ENCODE measurements at regions not wholly inside any gene's neighbourhood (a gene's known extent, or its start where the extent isn't known, plus 50 kb on each side); places are given as distances from the start of the nearest gene placed in this dataset.
"Not testable (repeated sequence)": the region's sequence is repeated elsewhere in the genome, so short reads cannot be mapped to it uniquely, and the experiment has no call there.

DNA sequence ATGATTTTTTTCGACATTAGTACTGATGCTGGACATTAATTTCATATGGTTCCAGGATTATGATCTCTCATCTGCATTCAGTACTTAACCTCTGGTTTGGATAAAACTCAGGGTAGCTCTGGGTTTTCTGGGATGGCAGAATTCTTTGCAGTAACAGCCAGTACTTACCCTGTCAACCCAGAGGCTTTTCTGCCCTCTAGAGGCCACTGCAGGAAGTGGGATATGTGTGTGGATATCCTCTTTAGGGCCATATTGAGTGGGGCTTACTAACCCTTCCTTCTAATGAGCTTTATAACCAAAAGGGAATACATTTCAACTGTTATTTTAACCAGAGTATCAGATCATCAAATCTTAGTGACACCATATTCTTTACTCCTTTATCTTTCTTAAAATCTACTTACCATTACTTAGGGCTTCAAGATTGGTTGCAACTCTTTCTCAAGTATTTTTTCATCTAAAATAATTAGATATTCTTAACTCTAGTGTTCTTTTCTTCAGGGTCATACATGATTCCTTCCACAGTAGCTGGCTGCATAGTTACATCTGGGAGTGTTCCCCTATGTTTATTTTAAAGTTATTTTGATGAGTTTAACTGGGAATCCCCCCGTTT lies 488.0 kb upstream of the STXBP6 start:
- no peak for DNase-seq

DNA sequence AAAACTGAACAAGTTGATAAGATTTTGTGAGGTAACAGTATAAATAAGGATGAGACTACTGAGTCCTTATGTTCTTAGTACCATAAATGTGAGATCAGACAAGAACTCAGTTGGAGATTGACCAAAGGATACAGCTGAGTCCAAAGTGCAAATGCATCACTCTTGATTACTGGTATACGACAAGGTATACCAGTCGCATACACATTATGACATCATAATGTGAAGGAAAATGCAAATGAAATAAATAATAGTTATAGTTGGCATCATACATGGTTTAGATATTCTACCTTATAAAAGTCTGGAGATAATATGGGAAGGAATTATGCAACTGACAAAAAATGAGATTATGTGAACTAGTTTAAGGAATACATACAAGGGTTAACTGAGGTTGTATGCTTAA lies 476.3 kb upstream of the STXBP6 start:
- no peak for DNase-seq

DNA sequence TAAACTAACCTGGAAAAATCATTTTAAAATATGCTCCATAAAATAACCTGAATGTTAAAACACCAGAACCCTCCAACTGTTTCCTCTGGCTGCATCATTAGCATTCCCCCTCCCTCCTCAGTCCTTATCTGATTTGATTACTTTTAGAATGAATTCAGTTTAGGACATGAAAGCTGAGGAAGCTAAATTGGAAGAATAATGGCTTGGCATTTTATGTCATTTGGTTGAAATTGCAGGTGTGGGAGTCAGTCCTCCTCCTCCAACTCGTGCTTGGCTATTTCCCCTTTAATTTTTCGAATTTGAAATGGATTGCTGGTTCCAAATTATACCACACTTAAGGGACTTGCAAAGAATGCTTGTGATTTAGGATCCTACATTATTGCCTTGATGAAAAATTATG lies 473.0 kb upstream of the STXBP6 start:
- DNase-seq, result no peak

DNA sequence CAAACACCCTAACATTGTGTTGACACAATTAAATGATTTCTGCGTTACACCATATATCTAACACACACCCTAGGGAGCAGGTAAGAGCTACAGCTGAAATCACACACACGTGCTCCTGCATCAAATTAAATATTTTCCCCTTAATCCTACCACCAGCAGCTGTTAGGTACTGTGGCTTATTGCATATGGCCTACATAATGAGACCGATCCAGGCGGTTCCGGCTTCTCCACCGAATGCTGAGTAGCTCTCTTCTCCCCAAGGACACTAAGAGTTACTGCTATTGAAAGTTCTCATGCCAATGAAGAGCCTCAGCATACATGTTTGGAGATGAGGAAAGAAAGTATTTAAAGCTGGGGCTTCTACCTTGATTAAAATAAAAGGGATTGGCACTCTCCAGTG lies 472.2 kb upstream of the STXBP6 start:
- DNase-seq, result no peak

DNA sequence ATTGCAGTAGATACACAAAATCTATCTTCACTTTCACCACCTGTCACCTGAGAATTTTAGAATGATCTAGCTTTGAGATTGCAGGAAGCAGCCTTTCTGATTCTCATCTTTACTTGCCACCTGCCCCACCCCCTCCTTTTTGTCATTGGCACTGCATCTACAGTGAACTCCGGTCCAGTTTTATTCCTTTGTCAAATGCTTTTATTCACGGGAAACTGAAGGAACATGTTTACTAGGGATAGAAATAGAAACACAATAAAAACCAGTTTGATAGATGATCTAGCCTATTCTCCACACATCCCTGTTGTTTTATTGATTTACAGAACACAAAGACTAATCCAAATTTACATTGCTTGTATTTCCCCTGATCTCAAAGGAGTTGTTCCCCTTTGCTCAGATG lies 471.7 kb upstream of the STXBP6 start:
- no peak for DNase-seq

DNA sequence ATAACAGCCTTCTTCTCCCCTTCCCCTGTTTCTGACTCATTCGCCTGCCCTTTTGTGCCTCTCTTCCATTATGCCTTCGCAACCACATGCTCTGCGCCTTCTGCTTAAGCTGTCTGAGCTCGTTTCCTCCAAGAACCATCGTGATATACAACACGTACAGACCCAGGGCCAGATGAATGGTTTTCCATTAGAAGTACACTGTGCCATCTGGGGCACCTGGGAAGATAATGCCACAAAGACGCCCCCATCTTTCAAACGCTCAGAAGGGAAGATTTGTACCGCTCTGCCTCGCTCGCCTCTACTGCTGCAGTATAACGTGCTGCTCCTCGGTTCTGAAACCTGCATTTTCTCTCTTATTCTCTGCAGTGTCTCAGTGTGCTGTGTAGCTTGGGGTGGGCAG lies 470.9 kb upstream of the STXBP6 start:
- no peak for DNase-seq

DNA sequence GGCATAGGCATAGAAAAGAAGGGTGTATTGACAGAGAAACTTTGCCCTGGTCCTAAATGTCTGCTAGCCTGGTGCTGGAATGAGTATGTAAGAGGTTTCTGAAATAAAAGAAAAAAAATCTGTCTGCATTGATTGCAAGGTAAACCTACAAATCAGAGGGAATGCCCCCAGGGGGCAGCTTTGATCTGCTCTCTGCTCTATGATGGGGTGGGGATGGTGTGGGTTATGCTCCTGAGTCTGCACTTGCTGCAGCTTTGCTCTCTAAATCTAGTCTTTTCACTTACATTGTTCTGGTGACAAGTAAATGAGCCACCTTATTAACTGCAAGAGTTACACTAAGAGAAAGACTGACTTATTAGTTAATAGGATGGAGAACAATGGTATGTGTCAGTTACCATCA lies 468.4 kb upstream of the STXBP6 start:
- DNase-seq, result no peak

DNA sequence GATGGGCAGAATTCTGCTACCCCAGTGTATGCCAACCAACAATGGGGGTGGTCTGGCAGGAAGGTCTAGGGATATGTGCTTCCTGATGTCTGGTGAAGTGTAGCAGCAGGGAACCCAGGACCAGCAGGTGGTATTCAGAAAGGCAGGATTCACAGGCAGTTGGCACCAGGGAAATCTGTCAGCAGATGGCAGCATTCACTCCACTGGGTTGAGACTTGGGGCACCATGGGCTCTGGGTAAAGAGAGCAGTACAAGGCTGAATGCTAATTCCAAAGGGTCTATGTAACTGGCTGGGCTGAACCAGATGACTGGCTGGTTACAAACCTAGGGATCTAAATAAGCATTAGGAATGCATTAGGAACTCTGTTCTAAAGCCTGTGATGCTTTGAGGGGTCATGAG lies 466.9 kb upstream of the STXBP6 start:
- no peak for DNase-seq

DNA sequence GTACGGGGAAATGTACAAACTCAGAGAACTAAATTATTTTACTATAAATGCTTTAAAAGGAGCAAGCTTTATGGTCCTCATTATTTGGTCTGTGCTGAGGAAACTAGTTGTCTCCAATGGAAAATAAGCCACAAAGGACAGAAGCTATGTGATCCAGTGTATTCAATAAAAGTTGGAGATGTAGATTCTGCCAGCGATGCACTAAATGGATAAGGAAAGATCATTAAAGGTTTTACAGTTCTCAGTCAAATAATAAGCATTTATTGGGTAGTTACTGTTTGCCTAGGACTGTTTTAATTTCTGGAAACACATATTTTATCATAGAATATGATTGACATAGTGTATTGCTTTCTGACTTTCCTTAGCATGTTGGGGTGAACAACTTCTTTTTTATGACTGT lies 458.9 kb upstream of the STXBP6 start:
- DNase-seq, result no peak

DNA sequence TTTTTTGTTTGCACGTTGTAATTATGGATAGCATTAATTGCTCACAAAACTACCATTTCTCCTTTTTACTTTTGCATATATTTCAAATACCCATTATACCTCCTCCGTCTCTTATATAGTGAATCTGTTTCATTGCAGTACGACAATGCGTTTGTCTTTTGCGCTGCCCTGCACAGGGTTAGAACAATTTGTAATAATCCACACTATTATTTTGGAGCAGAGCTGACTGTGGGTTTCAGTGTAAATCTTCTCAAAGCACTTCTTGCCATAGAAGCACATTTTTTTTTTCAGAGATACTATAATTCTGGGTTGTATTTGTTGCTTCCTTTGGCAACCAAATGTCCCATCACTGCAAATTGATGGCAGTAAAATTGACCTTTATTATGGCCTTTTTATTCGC lies 451.8 kb upstream of the STXBP6 start:
- no peak for DNase-seq

DNA sequence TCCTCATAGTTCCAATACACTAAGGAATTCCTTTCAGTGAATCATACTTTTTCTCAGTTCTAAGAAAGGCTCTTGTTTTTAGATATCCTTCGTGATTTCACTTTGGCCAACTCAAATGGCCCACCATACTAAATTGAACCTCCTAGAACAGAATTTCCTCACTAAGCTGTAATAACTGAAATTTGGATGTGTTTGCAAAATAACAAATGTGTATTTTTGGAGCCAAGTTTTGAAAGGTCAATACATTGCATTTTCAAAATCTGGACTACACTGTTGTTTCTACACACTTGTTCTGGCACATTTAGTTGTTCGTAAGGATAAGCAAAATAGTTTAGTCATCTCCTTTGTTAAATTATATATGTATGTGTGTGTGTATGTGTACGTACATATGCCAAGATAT lies 439.0 kb upstream of the STXBP6 start:
- no peak for DNase-seq

DNA sequence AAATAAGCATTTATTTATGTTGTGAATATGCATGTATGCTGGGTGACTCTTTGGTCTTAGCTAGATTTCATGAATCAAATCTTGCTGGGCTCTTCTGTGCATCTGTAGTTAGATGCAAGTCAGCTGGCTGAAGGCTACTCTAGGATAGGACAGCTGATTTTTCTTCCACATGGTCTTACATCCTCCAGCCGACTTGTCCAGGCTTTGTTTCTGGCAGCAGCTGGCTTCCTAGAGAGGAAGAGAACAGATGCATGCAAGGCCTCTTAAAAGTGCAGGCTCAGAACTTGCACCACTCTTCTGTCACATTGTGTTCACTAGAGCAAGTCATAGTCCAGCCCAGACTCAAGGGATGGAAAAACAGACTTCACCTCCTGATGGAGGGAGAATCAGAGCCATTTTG lies 435.4 kb upstream of the STXBP6 start:
- DNase-seq, result no peak

DNA sequence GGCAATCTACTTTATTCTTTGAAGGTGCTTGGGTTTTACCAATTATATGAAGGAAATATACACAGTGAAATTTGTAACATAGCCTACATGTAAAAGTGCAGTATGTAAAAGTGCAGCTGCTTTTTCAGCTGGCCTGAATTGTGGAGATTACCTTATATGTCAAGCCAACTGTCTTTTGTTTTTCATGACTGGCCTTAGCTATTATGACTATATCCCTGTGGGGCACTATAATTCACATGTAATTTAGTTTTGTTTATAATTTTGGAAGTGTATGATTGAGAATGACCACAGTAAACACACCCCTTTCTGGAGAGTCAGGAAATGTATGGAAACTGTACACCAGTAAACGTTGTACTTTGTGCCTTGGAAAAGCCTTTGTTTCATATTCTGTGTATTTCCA lies 435.0 kb upstream of the STXBP6 start:
- no peak for DNase-seq

DNA sequence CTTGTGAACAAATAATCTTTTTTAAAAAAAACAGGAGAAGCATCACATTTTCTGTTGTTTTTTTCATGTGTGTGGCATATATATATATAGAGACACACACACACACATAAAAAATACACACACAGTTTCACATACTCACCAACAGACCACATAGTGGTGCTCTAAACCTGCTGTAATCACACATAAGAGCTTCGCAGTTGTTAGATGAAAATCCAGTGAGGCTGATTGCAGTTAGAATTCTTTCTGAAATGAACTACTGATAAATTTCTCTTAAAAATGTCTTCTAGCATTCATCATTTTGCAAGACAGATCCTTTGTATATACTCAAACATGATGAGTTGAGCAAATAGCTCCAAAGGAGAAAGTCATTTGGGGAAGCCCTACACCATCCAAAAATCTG lies 434.3 kb upstream of the STXBP6 start:
- DNase-seq, result no peak

DNA sequence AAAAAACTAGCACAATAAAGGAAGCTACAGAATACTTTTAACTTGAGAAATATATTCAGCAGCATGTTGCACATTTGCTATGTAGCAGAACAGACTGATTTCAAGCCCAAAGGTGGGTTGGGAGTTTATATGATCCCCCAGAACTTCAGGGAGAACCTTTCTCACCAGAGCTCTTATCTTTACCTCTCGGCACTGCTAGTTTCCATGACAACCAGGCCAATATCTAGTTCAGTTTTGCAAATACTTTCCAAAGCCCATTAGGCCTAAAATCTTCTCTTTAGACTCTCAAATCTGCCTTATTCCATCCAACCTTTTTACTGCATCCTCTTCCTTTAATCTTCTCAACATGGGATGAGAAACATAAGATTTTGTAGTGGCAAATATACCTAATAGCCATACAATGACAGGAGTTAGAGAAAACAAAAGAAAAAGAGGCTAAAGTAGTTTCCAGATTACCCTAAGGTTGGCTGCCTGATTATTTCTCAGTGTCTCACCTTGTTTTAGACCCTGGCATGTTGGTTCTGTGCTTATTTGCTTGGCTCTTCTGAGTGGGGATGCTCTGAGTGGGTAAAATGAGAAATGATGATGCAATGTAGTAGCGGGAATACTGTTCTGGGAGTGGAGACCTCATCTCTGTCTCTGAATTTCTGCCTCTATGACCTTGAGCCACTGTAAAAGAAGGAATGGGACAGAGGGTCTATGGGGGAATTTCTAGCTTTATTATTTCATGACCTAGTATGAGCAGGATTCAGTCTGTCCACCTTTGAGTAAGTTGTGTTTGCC lies 427.6 kb upstream of the STXBP6 start:
- DNase-seq, result no peak

DNA sequence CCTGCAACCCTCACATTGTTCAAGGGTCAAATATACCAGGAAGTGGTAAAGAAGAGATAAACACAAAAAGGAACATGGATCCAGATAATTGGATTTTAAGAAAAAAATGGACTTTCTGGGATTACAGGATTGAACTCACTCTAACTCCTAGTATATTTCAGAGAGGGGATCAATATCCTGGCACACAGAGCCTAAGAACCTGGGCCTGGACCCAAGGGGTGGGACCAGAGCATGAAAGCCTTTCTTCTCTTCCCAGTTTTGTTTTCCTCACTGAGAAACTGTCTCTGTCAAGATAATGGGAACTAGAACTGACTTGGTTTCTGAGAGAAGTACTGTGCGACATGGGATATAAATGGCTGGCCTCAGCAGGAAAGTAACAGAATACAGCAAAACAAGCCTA lies 422.8 kb upstream of the STXBP6 start:
- DNase-seq, result no peak

DNA sequence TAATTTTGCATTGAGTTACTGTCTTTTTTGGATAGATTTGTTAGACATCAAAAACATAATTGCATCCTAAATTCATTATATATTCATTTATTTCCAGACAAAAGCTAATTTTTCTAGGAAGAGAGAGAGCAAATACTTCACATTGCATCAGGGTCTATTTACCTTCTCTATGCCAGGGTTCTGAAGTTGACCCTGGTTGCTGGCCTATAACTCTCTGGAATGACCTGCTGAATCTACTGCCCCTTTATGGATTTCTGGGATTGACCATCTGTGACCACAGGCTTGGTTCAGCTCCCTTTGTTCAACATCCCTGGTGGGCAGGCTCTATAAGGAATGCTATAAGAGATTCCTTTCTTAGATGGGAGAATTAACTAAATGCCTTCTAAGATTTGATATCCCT lies 414.8 kb upstream of the STXBP6 start:
- DNase-seq, result no peak

DNA sequence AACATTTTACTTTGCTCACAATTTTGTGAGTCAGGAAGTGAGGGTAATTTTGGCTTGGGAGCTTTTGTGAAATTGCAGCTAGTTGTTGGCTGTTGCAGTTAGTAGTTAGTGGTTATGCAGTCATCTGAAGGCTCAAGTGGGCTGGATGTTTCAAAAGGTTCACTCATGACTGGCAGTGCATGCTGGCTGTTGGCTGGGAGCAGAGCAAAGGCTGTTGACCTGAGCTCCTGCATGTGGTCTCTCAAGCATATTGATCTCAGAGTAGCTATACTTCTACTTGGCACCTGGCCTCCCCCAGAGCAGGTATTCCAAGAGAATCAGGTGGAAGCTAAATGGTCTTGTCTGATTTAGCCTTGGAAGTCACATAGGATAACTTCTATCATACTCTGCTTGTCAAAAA lies 414.1 kb upstream of the STXBP6 start:
- DNase-seq, result no peak

DNA sequence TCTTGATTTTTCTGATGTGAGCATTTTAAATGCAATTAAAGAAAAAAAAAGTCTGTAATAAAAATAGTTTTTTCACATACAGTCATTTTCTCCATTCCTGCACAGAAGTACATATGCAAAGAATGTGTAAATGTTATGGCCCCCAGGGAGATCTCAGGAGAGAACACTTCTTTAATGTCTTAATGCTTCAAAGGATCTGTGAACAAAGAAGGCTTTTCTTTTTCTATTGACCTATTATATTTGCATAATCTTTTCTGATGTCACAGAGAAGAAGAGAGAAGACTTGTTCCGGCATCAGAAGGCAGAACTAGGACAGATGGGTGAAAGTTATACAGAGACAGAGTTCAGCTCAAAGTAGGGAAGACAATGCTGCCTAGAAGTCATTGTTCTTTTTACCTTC lies 413.5 kb upstream of the STXBP6 start:
- no peak for DNase-seq

DNA sequence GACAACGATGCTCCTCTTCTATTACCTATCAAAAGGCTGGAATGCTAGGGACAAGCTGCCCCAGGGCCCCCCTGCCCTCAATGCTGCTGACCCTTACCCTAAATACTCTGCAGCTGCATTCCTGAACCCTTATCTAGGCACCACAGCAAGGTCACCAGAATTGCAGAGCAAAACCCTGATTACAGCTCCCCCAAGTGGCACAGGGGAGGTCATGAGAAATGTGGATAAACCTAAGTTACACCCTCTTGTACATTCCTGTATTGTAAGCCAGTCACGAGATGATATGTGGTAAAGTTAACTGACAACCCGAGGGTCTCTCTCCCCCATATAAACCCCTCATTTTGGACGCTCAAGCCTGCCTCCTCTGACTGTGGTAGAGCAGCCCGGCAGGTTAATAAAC lies 411.8 kb upstream of the STXBP6 start:
- no peak for DNase-seq

DNA sequence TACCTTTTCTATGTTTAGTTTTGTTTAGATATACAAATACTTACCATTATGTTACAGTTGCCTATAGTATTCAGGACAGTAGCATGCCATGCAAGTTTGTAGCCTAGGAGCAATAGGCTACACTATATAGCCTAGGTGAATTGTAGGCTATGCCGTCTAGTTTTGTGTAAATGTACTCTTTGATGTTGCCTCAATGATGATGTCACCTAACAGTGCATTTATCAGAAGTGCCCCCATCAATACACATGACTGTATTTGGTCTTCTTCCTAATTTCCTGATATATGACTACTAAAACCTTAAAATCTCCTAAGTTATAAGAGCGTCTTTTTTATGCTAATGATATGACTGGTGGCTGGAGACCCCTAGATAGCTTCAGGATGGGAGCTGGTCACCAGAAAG lies 394.4 kb upstream of the STXBP6 start:
- DNase-seq, result no peak

DNA sequence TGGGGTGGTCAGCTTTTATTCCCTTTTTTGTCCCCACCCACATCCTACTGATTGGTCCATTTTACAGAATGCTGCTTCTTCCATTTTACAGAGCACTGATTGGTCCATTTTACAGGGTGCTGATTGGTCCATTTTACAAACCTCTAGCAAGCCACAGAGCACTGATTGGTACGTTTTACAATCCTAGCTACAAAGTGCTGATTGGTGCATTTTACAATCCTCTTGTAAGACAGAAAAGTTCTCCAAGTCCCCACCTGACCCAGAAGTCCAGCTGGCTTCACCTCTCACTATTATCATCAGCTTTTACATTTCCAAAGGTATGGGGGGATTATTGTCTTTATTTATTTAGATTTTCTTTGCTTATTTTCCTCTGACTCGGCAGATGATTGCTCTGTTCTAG lies 390.4 kb upstream of the STXBP6 start:
- DNase-seq, result not testable (repeated sequence)

DNA sequence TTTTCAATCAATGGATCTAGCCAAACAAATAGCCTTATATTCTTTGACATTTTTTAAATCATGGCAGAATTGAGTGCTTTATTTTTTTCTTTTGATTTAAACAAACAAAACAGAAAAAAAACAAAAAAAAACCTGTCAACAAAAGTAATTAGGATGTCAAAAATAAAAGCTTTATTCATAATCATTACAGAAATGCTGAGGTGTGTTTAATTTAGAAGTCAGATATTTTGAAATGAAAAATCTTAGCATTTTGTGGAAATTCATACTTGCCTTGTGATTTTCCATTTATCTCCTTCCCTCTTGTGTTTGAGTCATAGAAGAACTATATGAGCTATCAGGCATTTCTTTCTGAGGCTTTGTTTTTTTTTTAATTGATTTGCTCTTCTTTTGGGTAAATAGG lies 387.0 kb upstream of the STXBP6 start:
- DNase-seq, result no peak

DNA sequence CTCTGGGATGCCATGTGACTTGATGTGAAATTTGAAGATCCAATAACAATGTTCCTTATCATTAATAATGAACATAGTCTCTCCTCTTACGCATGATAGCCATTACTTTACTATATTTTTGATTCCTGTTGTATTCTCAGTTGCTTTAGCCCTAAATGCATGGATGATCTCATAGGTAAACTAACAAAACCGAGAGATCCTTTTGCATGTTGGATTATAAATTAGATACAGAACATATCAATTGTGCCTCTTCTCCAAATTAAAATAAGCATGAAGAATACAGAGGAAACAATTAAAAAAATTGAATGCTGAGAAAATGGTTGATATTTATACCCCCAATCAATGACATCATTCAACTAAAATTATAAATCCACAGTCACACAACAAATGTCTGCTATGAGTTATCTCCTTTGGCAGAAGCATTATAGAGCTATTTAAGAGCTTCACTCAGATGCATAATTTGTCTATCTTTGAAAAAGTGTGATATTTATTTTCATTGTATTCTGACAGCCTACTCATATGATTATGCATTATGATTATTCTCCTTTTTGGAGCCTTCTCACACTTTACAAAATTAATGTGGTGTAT lies 386.4 kb upstream of the STXBP6 start:
- DNase-seq, result no peak

Measured in activated CD4-positive, alpha-beta T cell treated with anti-CD3 and anti-CD28 coated beads, Interleukin-2, amount 50 U/mL, for 4 hours (primary cell).